Mesenchymal stem cell (in vitro differentiated cells and primary cell): ENCODE measurements at regions not wholly inside any gene's neighbourhood (a gene's known extent, or its start where the extent isn't known, plus 50 kb on each side); places are given as distances from the start of the nearest gene placed in this dataset.

Experiments
- DNase-seq: peaks from one replicate; pipeline ENCODE4 v3.0.0-alpha.2; 2013
- H2AFZ ChIP-seq: one replicate; pipeline ENCODE4 v1.6.1; 2013; ENCODE audit warnings: low read depth, mild to moderate bottlenecking, control low read depth, inconsistent platforms, low read length, moderate library complexity
- H2AK5ac ChIP-seq: 2 replicates; pipeline ENCODE4 v1.6.1; 2013; ENCODE audit warnings: low read length, moderate library complexity, mild to moderate bottlenecking, inconsistent platforms; ENCODE audit not compliant: severe bottlenecking
- H2BK120ac ChIP-seq: one replicate; pipeline ENCODE4 v1.6.1; 2013; ENCODE audit warnings: low read depth, mild to moderate bottlenecking, inconsistent platforms, low read length, moderate library complexity
- H2BK12ac ChIP-seq, 2 experiments: one replicate each; pipeline ENCODE4 v1.6.1; 2013; ENCODE audit warnings: inconsistent platforms in 2 of 2, low read length in 2 of 2, mild to moderate bottlenecking in 2 of 2, moderate library complexity in 2 of 2, control low read depth in 1 of 2
- H2BK15ac ChIP-seq: one replicate; pipeline ENCODE4 v1.6.1; 2013; ENCODE audit warnings: mild to moderate bottlenecking, low read depth, inconsistent platforms; ENCODE audit not compliant: poor library complexity, severe bottlenecking
- H2BK5ac ChIP-seq: 2 replicates; pipeline ENCODE4 v1.6.1; 2013; ENCODE audit warnings: low read depth, mild to moderate bottlenecking, low read length, control low read depth, inconsistent platforms; ENCODE audit not compliant: poor library complexity, severe bottlenecking
- H3K14ac ChIP-seq, 2 experiments: one replicate each; pipeline ENCODE4 v1.6.1; 2013; ENCODE audit warnings: inconsistent platforms in 2 of 2, low read length in 2 of 2, control low read depth in 1 of 2, mild to moderate bottlenecking in 1 of 2, moderate library complexity in 1 of 2
- H3K18ac ChIP-seq, 2 experiments: one replicate each; pipeline ENCODE4 v1.6.1; 2013; ENCODE audit warnings: inconsistent platforms in 2 of 2, low read length in 2 of 2, control low read depth in 1 of 2, low read depth in 1 of 2, mild to moderate bottlenecking in 1 of 2
- H3K23ac ChIP-seq, 2 experiments: one replicate each; pipeline ENCODE4 v1.6.1; 2013; ENCODE audit warnings: inconsistent platforms in 2 of 2, low read length in 2 of 2, mild to moderate bottlenecking in 2 of 2, moderate library complexity in 2 of 2, control low read depth in 1 of 2
- H3K27ac ChIP-seq: 2 replicates; pipeline ENCODE4 v1.5.1; 2013; ENCODE audit warnings: mild to moderate bottlenecking, moderate library complexity, low read length, control low read depth, inconsistent platforms; ENCODE audit not compliant: poor library complexity, severe bottlenecking
- H3K27me3 ChIP-seq, 2 experiments: 2 replicates each; pipeline versions ENCODE4 v1.6.1 to v1.7.0; 2013; ENCODE audit warnings: low read length in 2 of 2, mild to moderate bottlenecking in 2 of 2, moderate library complexity in 2 of 2, control low read depth in 1 of 2, inconsistent platforms in 1 of 2; ENCODE audit not compliant: control insufficient read depth in 1 of 2, insufficient read depth in 1 of 2
- H3K36me3 ChIP-seq, 2 experiments: 2 replicates each; pipeline versions ENCODE4 v1.6.1 to v1.7.0; 2013; ENCODE audit warnings: low read length in 2 of 2, control low read depth in 1 of 2, inconsistent platforms in 1 of 2, low read depth in 1 of 2, mild to moderate bottlenecking in 1 of 2; ENCODE audit not compliant: insufficient read depth in 2 of 2, control insufficient read depth in 1 of 2
- H3K4ac ChIP-seq, 2 experiments: one replicate each; pipeline ENCODE4 v1.6.1; 2013; ENCODE audit warnings: inconsistent platforms in 2 of 2, low read length in 2 of 2, mild to moderate bottlenecking in 2 of 2, moderate library complexity in 2 of 2, control low read depth in 1 of 2, low read depth in 1 of 2
- H3K4me1 ChIP-seq: 2 replicates; pipeline ENCODE4 v1.6.1; 2013; ENCODE audit warnings: low read depth, low read length, control low read depth; ENCODE audit not compliant: control insufficient read depth, insufficient read depth
- H3K4me2 ChIP-seq: 2 replicates; pipeline ENCODE4 v1.6.1; 2013; ENCODE audit warnings: low read length, mild to moderate bottlenecking, inconsistent platforms; ENCODE audit not compliant: poor library complexity, severe bottlenecking
- H3K4me3 ChIP-seq, 2 experiments: 2 replicates each; pipeline versions ENCODE4 v1.5.1 to v1.7.0; 2013; ENCODE audit warnings: low read length in 2 of 2, mild to moderate bottlenecking in 2 of 2, control low read depth in 1 of 2, low read depth in 1 of 2; ENCODE audit not compliant: insufficient read depth in 1 of 2
- H3K79me1 ChIP-seq: replicated peaks from 2 replicates; pipeline ENCODE4 v1.6.1; 2013; ENCODE audit warnings: mild to moderate bottlenecking, control low read depth, low read length, inconsistent platforms; ENCODE audit not compliant: poor library complexity, severe bottlenecking
- H3K9ac ChIP-seq: 2 replicates; pipeline ENCODE4 v1.7.0; 2013; ENCODE audit warnings: mild to moderate bottlenecking, low read length, moderate library complexity
- H3K9me3 ChIP-seq: 2 replicates; pipeline ENCODE4 v1.7.0; 2013; ENCODE audit warnings: mild to moderate bottlenecking, low read length; ENCODE audit not compliant: control insufficient read depth
- H4K8ac ChIP-seq: one replicate; pipeline ENCODE4 v1.6.1; 2013; ENCODE audit warnings: inconsistent platforms, mild to moderate bottlenecking, low read length, moderate library complexity
- H4K91ac ChIP-seq: one replicate; pipeline ENCODE4 v1.6.1; 2013; ENCODE audit warnings: mild to moderate bottlenecking, low read length, inconsistent platforms
- WGBS: methylation state at CpG from one replicate; pipeline ENCODE4 v1.1.7; 2013; ENCODE audit warnings: mixed read lengths; 5-methylcytosine and 5-hydroxymethylcytosine counted together

DNA sequence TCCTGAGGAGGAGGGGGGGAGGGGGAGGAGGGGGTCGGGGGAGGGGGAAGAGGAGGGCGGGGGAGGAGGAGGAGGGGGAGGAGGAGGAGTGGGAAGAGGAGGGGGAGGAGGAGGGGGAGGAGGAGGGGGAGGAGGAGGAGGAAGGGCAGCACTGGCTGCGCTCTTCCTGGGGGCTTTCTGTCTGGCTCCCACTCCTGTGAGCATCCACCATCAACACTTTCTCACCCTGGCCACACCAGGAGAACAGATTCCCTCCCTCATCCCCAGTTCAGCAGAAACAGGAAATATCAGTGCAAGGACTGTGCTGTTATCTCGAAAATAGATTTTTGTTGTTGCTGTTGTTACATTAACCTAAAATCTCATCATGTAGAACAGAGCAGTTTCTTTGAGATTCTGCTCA, 530.5 kb downstream of the ACTR3B start:
- H3K27ac ChIP-seq, result no peak overlapping the region
- no peaks in the 10 kb centered on the region for H3K79me1 ChIP-seq
- WGBS, result no CpG with 5 or more reads among the region's 4 CpGs
- no peak overlapping the region for H2BK12ac ChIP-seq
- no peak overlapping the region for H2BK5ac ChIP-seq
- H2AK5ac ChIP-seq, result no peak overlapping the region
- no peak overlapping the region for H4K8ac ChIP-seq
- no peak overlapping the region for H3K14ac ChIP-seq
- peaks cover 8% of the 10 kb centered on the region for H3K9me3 ChIP-seq
- no peaks in the 10 kb centered on the region for H3K27me3 ChIP-seq
- no peak overlapping the region for H3K18ac ChIP-seq
- no peak overlapping the region for H3K4me3 ChIP-seq
- no peak overlapping the region for H3K4me2 ChIP-seq
- H3K4me1 ChIP-seq, result no peaks in the 10 kb centered on the region
- no peak overlapping the region for H2BK15ac ChIP-seq
- H3K9ac ChIP-seq, result no peak overlapping the region
- no peak overlapping the region for H4K91ac ChIP-seq
- no peak for DNase-seq
- no peak overlapping the region for H3K23ac ChIP-seq
- H3K4ac ChIP-seq, result no peak overlapping the region
- no peak overlapping the region for H2AFZ ChIP-seq
- no peak overlapping the region for H2BK120ac ChIP-seq
- H3K36me3 ChIP-seq, result no peaks in the 10 kb centered on the region

DNA sequence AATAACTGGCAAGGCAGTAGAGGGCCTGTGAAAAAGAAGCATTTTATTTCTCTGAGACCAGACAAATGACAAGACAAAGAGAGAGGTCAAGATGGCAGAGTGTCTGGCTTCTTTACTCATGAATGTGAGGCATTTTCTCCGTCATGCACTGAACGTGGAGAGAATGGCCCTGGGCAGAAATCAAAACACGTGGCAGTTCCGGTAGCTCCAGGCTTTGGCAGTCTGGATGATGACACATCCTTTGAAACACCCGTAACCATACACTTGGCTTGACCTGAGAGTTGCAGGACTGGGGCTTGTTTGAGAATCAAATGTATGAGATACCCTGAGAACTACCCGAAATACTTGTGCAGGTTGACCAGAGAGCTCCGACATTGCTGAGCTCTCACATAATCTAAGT, 537.6 kb downstream of the ACTR3B start:
- H3K9me3 ChIP-seq, result peaks cover 16% of the 10 kb centered on the region
- no peak overlapping the region for H4K91ac ChIP-seq
- no peak overlapping the region for H3K14ac ChIP-seq
- no peak overlapping the region for H2BK5ac ChIP-seq
- H3K4me2 ChIP-seq, result no peak overlapping the region
- H3K79me1 ChIP-seq, result no peaks in the 10 kb centered on the region
- H3K36me3 ChIP-seq, result no peaks in the 10 kb centered on the region
- H3K9ac ChIP-seq, result no peak overlapping the region
- H3K23ac ChIP-seq, result no peak overlapping the region
- no peaks in the 10 kb centered on the region for H3K4me1 ChIP-seq
- DNase-seq, result no peak
- no peak overlapping the region for H2AFZ ChIP-seq
- WGBS, result 72% methylated on average over 7 of the region's 7 CpGs
- no peak overlapping the region for H4K8ac ChIP-seq
- no peak overlapping the region for H3K18ac ChIP-seq
- H3K27me3 ChIP-seq, result no peaks in the 10 kb centered on the region
- no peak overlapping the region for H2AK5ac ChIP-seq
- H3K4ac ChIP-seq, result no peak overlapping the region
- H3K27ac ChIP-seq, result no peak overlapping the region
- no peak overlapping the region for H2BK120ac ChIP-seq
- H3K4me3 ChIP-seq, result no peak overlapping the region
- no peak overlapping the region for H2BK12ac ChIP-seq
- no peak overlapping the region for H2BK15ac ChIP-seq

DNA sequence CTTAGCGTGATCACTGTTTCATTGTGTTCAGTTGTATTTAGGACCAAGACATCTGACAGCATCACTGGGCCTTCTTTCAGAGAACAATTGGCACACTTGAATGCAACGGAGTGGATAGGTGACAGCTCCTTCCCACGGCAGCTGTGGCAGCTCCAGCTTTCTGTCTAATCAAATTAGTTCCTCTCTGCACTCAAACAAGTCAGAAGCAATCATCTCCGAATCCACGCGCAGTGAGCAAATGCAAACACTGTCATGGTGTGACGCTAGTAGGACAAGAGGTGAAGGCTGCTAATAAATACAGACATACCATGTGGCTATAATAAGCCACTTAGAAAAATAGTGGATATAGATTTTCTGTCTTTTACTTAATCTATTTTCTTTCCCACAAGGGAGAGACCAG, 542.4 kb downstream of the ACTR3B start:
- Histone ChIP-seq H3K23ac (no peak overlapping the region), H4K91ac (no peak overlapping the region), H4K8ac (no peak overlapping the region), H2AFZ (no peak overlapping the region), H2BK120ac (no peak overlapping the region), H3K79me1 (no peaks in the 10 kb centered on the region), H3K27me3 (no peaks in the 10 kb centered on the region), H3K9me3 (peaks cover 23% of the 10 kb centered on the region), H3K4me3 (no peak overlapping the region), H3K36me3 (no peaks in the 10 kb centered on the region), H3K4me1 (no peaks in the 10 kb centered on the region), H2BK12ac (no peak overlapping the region), H3K4ac (no peak overlapping the region), H2BK5ac (no peak overlapping the region), H3K14ac (no peak overlapping the region), H3K4me2 (no peak overlapping the region), H3K18ac (no peak overlapping the region), H3K27ac (no peak overlapping the region), H2BK15ac (no peak overlapping the region), H2AK5ac (no peak overlapping the region), H3K9ac (no peak overlapping the region)
- 63% methylated on average over 3 of the region's 7 CpGs for WGBS
- DNase-seq, result no peak

DNA sequence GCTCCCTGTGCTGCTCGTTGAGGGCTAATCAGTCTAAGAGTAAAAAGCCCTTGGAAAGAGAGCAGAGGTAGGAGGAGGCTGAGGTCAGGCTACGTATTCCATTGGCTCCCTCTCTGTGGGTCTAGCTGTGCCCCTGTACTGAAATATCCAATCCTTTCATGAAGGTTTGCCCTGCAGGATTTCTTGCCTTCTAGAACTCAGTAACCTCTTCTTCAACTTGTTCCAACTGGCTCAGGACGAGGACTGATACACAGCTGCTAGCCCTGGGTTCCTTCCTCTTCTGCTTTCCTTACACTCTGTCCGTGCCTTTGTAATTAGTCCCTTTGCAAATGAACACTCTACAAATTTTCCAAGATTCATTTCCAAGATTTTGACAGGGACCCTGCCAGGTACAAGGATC, 560.5 kb downstream of the ACTR3B start:
- Histone ChIP-seq H3K9ac (no peak overlapping the region), H3K9me3 (peaks cover 9% of the 10 kb centered on the region), H3K4me3 (no peak overlapping the region), H3K23ac (no peak overlapping the region), H3K4me1 (no peaks in the 10 kb centered on the region), H3K18ac (no peak overlapping the region), H3K14ac (no peak overlapping the region), H4K8ac (no peak overlapping the region), H3K4ac (no peak overlapping the region), H2BK12ac (no peak overlapping the region), H4K91ac (no peak overlapping the region), H3K4me2 (no peak overlapping the region), H3K27me3 (no peaks in the 10 kb centered on the region), H3K36me3 (no peaks in the 10 kb centered on the region), H2AK5ac (no peak overlapping the region), H2BK5ac (no peak overlapping the region), H2BK15ac (no peak overlapping the region), H3K79me1 (no peaks in the 10 kb centered on the region), H2BK120ac (no peak overlapping the region), H3K27ac (no peak overlapping the region), H2AFZ (no peak overlapping the region)
- 16% methylated on average over 4 of the region's 4 CpGs for WGBS
- no peak for DNase-seq
